ENCODE measurements at regions not wholly inside any gene's neighbourhood (a gene's known extent, or its start where the extent isn't known, plus 50 kb on each side); places are given as distances from the start of the nearest gene placed in this dataset.

DNA sequence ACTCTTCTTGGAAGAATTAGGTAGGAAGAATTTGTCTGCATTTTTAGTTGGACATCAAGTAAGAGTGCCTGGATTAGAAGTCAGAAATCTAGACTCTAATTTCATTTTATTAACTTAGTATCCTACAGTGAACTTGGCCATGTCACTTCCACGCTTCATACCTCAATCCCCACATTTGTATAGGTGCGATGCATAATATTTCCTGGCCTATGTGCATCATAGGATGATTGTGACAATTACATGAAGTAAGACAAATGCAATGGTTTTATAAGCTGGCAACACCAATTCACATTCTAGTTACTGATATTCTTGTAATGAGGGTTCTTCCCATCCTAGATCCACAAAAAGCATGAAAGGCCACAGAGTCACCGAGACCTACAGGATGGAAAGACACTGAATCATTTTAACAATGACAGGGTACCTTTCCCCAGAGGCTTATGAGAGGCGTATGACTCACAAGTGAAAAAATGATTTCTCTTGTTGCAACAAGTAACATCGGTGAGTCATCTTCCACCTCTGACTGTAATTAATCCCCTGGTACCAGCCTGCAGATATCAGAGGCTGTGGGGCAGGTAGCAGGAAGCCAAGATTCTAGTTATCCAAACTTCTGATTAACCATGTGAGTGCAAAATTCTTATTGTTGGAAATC lies 56.0 kb upstream of the OR5AK2 start:
- DNase-seq (ENCODE audit: low read depth in 2 of 2), result no peak

DNA sequence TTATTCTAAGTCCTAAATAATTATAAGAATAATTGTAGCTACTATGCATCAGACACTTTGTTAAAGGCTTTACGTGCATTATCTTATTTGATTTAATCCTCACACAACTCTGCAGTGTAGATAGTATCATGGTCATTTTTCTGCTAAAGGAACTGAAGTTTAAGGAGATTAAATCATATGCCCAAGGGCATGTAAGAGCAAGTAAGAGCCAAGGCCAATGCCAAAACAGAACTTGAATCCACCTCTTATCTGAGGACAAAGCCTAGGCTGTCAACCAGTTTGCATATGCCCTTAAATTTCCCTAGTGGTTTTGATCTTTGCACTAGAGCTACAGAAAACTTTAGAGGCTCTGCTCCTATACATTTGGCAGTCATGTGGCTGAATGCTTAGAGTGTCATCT lies 65.6 kb upstream of the OR5AK2 start:
- no peak for DNase-seq (ENCODE audit: low read depth in 2 of 2)

DNA sequence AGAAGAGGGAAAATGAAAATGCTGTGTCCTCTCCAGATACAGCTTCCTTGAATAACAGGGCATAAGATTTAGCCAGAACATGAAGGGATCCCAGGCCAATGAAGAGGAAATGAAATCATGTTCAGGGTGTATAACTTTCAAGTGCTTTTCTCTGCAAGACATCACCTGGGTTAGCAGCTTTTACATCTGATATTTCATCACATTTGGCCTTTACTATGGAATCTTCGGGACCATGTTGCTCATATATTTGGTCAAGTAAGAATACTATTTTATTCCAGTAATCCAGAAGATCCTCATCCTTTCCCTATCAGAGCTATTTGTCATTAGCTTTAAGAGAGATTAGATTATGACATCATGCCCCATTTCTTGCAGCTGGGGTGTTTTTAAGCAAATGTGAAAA lies 66.3 kb upstream of the OR5AK2 start:
- no peak for DNase-seq (ENCODE audit: low read depth in 2 of 2)

- no peak for DNase-seq (ENCODE audit: low read depth in 2 of 2)
Measured at GRCh38 chr11:56917708-56918400, 70.9 kb upstream of the OR5AK2 start.

DNA sequence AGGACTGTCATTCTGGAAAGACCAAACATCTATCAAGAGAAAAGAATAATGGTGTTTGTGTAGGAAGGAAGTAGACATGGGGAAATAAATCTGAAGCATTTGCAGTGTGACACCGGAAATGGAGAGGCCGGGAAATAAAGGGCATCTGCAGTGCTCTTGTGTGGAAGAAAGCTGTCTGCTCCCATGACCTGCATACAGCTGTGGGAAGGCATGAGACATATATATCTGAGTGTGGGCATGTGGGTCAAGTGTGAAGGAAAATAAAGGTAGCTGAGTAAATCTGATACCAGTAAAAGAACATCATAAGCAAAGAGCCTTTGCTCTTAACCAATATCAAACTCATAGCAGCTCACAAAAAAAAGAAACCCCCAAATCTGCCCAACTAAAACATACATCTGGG lies 72.1 kb upstream of the OR5AK2 start:
- no peak for DNase-seq (ENCODE audit: low read depth in 2 of 2)

- DNase-seq (ENCODE audit: low read depth in 2 of 2), result no peak
Measured at GRCh38 chr11:56916162-56916561, 72.6 kb upstream of the OR5AK2 start.

DNA sequence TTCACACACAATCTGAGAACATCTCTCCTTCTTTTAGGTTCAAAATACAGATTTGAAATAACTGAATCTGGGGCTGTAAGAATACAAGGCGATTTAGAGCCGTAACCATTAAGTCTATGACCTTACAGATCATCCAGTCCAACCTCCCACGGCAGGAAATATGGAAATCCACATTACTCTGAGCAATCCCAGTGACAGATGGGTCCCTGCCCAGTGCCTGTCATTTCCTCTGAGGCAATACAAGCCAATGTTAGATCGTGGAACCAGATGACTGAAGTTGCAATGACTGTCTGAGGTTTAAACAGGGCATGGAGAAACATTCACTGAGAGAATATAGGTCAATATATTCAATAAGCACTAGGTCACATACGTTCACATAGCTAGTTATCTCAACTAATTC lies 77.4 kb upstream of the OR5AK2 start:
- no peak for DNase-seq (ENCODE audit: low read depth in 2 of 2)

- no peak for DNase-seq (ENCODE audit: low read depth in 2 of 2)
Measured at GRCh38 chr11:56910785-56911184, 77.9 kb upstream of the OR5AK2 start.

- no peak for DNase-seq (ENCODE audit: low read depth in 2 of 2)
Measured at GRCh38 chr11:56910046-56910773, 78.5 kb upstream of the OR5AK2 start.

DNA sequence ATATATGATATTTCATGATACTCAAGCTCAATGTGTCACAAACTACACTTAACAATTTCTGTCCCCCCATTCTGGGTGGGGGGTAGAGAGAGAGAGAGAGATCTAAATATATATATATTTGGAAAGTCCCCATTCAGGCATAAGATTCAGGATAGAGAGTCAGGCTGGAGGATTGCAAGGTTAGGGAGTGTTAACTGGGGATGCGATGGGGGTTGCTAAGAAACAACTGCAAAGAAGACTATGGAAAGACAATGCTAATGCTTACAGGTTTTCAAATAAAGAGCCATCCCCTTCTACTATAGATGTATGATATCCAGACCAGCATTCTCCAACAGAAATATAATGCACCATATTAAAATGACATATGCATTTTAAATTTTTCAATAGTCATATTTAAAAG lies 79.2 kb upstream of the OR5AK2 start:
- DNase-seq (ENCODE audit: low read depth in 2 of 2), result no peak

GRCh38 chr11:56909080-56909479 lies 79.6 kb upstream of the OR5AK2 start:
- no peak for DNase-seq (ENCODE audit: low read depth in 2 of 2)

DNA sequence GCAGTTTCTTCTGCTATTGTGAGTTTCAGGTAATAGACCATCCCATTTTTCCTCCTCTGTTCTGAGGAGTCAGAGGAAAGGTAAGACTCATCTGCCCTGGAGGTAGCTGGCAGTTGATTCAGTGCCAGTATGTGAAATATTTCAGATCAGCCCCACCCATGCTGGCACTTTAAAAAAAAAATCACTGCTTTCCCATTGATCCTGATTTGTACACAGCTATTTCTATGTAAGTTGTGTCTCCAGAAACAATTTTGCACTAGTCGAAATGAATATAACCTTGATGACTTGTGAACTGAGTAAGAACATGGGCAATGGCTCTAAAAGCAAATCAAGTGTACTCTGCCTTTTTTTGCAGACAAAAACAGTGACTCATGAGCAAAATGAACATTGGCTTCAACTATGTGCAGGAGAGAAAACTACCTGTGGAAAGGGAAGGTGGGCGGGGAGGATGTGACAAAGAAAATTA lies 82.0 kb upstream of the OR5AK2 start:
- no peak for DNase-seq (ENCODE audit: low read depth in 2 of 2)

GRCh38 chr11:56905936-56906335 lies 82.8 kb upstream of the OR5AK2 start:
- DNase-seq (ENCODE audit: low read depth in 2 of 2), result no peak

DNA sequence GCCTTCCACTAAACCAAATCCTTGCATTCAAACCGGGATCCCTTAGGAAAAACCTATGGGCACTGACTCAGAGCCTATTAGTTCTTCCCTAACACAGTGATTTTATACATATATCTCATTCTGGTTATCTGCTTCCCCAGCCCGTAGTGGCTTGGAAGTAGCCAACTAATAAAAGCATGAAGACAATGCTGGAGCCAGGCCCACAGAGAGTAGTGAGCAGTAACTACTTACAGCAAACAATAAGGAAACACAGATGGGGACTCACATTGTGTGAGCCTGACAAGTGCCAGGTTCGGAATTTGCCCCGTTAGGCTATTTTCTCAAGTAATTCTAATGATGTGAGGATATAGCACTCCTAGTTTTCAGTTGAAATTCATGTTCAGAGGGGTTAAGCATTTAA lies 83.3 kb upstream of the OR5AK2 start:
- DNase-seq (ENCODE audit: low read depth in 2 of 2), result no peak

GRCh38 chr11:56898856-56899255 lies 89.9 kb upstream of the OR5AK2 start:
- no peak for DNase-seq (ENCODE audit: low read depth in 2 of 2)

DNA sequence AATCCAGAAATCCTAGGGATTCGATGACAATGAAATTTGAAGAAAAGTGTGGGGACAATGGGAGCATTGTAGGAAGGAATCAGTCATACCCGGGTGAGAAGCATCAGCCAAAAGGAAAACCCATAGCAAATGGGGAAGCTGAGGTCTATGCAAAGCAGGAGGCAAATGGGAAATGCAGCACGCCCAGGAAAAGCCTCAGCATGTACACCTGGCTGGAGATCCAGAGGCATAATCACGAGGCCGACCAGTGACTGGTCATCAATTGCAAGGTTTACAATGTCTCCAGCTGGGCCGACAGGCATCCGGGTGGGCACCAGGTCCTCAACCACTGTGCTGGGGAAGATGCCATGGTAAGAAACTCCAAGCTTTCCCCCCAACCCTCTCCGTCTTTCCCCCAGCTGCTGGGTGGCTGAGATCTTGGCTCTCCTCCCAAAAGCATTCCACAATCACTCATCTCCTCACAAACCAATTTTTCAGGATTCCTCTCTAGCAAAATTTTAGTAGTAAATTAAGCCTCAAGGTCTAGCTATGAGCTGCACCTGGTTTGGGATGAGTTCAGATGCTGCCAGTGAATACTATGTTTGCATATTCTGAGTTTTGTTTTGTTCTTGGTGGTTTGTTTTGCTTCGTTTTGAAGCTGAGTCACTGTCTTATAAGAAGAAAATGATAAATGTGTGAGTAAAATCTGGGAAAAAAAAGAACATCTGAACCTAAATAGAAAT lies 98.0 kb upstream of the OR5AK2 start:
- DNase-seq (ENCODE audit: low read depth in 2 of 2), result no peak

DNA sequence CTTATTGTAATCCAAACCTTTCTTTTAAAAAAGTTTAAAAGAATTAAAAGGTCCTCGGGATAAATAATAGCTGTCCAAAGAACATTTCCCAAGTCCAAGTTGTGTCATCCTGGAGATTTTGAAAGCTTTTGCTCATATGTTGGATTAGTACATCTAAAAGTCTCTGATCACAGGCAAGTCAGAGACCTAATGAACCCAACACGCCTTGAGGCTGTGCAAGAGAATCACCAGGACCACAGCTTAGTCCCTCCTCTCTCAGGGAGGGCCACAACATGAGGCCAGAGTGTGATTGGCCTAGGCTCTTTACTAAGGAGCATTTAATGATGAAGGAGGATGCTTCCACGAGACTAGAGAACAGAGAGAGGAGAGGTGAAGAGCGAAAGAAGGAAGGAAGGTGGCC lies 98.7 kb upstream of the OR5AK2 start:
- no peak for DNase-seq (ENCODE audit: low read depth in 2 of 2)

GRCh38 chr11:56887940-56888339 lies 100.8 kb upstream of the OR5AK2 start:
- no peak for DNase-seq (ENCODE audit: low read depth in 2 of 2)

DNA sequence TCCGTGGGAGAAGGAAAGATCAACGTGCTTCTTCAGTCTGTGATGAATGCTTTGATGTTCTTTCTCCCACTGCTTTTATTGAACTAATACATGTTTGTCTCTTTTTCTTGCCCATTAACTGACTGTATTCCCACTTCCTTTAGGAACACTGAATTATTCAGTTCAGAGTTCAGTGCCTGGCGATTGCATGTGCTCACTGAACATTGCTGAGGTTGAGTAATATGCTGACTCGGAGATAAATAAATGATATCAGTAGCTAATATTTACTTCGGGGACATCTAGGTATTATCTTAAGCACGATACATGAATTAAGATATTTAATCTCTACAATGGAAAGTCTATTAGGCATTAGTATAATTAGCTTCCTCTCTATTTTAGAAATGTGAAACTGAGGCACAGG lies 102.3 kb upstream of the OR5AK2 start:
- DNase-seq (ENCODE audit: low read depth in 2 of 2), result no peak

GRCh38 chr11:56885854-56886253 lies 102.9 kb upstream of the OR5AK2 start:
- no peak for DNase-seq (ENCODE audit: low read depth in 2 of 2)

- DNase-seq (ENCODE audit: low read depth in 2 of 2), result no peak
Measured at GRCh38 chr11:56885177-56885576, 103.5 kb upstream of the OR5AK2 start.

DNA sequence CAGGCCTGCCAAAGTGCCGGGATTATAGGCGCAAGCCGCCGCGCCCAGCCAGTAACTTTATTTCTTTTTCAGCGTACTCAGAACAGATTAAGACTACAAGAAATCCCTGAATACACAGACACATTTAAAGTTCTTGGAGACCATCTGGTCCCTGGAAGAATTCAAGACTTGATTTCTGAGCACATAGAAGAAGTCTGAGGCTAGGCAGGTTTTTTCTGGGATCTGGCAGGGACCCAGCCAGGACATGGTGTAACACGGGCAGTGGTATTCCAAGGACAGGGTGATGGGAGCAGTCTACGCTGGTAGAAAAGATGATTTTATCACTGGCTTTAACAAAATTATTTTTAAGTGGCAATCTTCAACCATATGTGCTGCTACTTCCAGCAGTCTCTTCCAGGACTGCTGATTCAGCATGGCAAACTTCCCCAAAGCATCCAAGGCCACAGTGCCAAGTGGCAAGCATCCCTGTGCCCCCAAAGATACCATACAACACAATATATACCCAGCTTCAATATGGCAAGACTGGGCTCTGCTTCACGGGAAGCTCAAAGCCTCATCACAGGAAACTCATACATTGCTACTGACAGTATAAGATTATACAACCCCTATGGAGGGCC lies 105.2 kb upstream of the OR5AK2 start:
- DNase-seq (ENCODE audit: low read depth in 2 of 2), result no peak
